H1 (cell line): ENCODE measurements at regions not wholly inside any gene's neighbourhood (a gene's known extent, or its start where the extent isn't known, plus 50 kb on each side); places are given as distances from the start of the nearest gene placed in this dataset.

Source experiments
- CTCF ChIA-PET: fragments of 300-600 bp; sonication (Branson Sonifier 250); formaldehyde crosslinking; loops from one replicate; lab custom pipeline; 2021; ENCODE audit not compliant: partially characterized antibody; lab: Charles Lee
- POLR2A ChIA-PET: fragments of 300-600 bp; sonication (Branson Sonifier 250); formaldehyde crosslinking; loops from one replicate; lab custom pipeline; 2021; ENCODE audit warnings: inconsistent platforms; ENCODE audit not compliant: partially characterized antibody; lab: Charles Lee
- DNase-seq, 2 experiments: peaks; one replicate each; pipeline versions ENCODE4 v3.0.0 to v3.0.0-alpha.2; 2010 to 2022; ENCODE audit warnings: low spot score in 2 of 2, low read depth in 1 of 2, mixed read lengths in 1 of 2
- FAIRE-seq: peaks from 2 replicates; lab custom pipeline; 2011; peaks lifted over from hg19 to GRCh38; lab: Jason Lieb, UNC
- H2AFZ ChIP-seq: 2 replicates; pipeline ENCODE4 v1.8.1; 2012; ENCODE audit warnings: low read length, inconsistent platforms
- H2AK5ac ChIP-seq: 2 replicates; pipeline ENCODE4 v1.6.1; 2013; ENCODE audit warnings: low read depth, low read length
- H2BK120ac ChIP-seq: replicated peaks from 2 replicates; pipeline ENCODE3; 2013; ENCODE audit warnings: low read depth, low read length, inconsistent platforms
- H2BK12ac ChIP-seq: 2 replicates; pipeline ENCODE4 v1.6.1; 2013; ENCODE audit warnings: low read depth, low read length
- H2BK15ac ChIP-seq: 2 replicates; pipeline ENCODE4 v1.6.1; 2013; ENCODE audit warnings: low read length
- H2BK20ac ChIP-seq: 2 replicates; pipeline ENCODE4 v1.6.1; 2013; ENCODE audit warnings: low read length
- H2BK5ac ChIP-seq: 2 replicates; pipeline ENCODE4 v1.6.1; 2013; ENCODE audit warnings: low read depth, low read length
- H3K14ac ChIP-seq: 2 replicates; pipeline ENCODE4 v1.6.1; 2013; ENCODE audit warnings: inconsistent platforms; ENCODE audit not compliant: insufficient read length
- H3K18ac ChIP-seq: 2 replicates; pipeline ENCODE4 v1.6.1; 2013; ENCODE audit warnings: low read length; ENCODE audit errors: extremely low read depth
- H3K23ac ChIP-seq: 2 replicates; pipeline ENCODE4 v1.6.1; 2013; ENCODE audit warnings: inconsistent platforms; ENCODE audit not compliant: insufficient read length
- H3K23me2 ChIP-seq: 2 replicates; pipeline ENCODE4 v1.6.1; 2013; ENCODE audit warnings: low read depth, low read length
- H3K27ac ChIP-seq: 2 replicates; pipeline ENCODE4 v1.6.1; 2011; ENCODE audit warnings: low read depth, low read length, inconsistent platforms
- H3K27me3 ChIP-seq, 4 experiments: replicated peaks in 1 of 4; 1 replicate in 1 of 4; 2 replicates in 3 of 4; pipeline versions ENCODE4 v1.6.1 to v1.8.1; 2011 to 2013; ENCODE audit warnings: low read length in 3 of 4, mild to moderate bottlenecking in 3 of 4, inconsistent platforms in 2 of 4, mixed read lengths in 2 of 4, moderate library complexity in 1 of 4; ENCODE audit not compliant: control insufficient read depth in 3 of 4, insufficient read depth in 3 of 4; ENCODE audit errors: extremely low read depth in 1 of 4
- H3K36me3 ChIP-seq, 4 experiments: 2 replicates each; pipeline versions ENCODE4 v1.6.1 to v1.8.1; 2011 to 2013; ENCODE audit warnings: mild to moderate bottlenecking in 4 of 4, low read length in 3 of 4, moderate library complexity in 2 of 4, control low read depth in 1 of 4, inconsistent platforms in 1 of 4; ENCODE audit not compliant: insufficient read depth in 4 of 4, control insufficient read depth in 2 of 4
- H3K4ac ChIP-seq: replicated peaks from 2 replicates; pipeline ENCODE3; 2013; ENCODE audit warnings: low read length, low read depth, mixed read lengths, inconsistent platforms; ENCODE audit not compliant: insufficient read length
- H3K4me1 ChIP-seq, 4 experiments: replicated peaks in 1 of 4; 1 replicate in 1 of 4; 2 replicates in 3 of 4; pipeline versions ENCODE4 v1.6.1 to v1.8.1; 2011 to 2013; ENCODE audit warnings: low read length in 3 of 4, inconsistent platforms in 2 of 4, mixed read lengths in 1 of 4; ENCODE audit not compliant: insufficient read depth in 4 of 4, control insufficient read depth in 3 of 4
- H3K4me2 ChIP-seq, 2 experiments: 2 replicates each; pipeline versions ENCODE4 v1.6.1 to v1.8.1; 2011 to 2013; ENCODE audit warnings: low read depth in 2 of 2, low read length in 2 of 2, control low read depth in 1 of 2, inconsistent platforms in 1 of 2, mild to moderate bottlenecking in 1 of 2; ENCODE audit not compliant: insufficient read depth in 1 of 2
- H3K4me3 ChIP-seq, 4 experiments: fragments of 200-600, 300-600 bp in 1 of 4; sonication (generic), shearing (Covaris generic), sonication (Bioruptor Twin) in 1 of 4; 2 replicates each; pipeline versions ENCODE4 v1.5.1 to v1.8.1; 2011 to 2016; ENCODE audit warnings: low read length in 4 of 4, low read depth in 3 of 4, control low read depth in 2 of 4, inconsistent platforms in 2 of 4, mild to moderate bottlenecking in 2 of 4, mixed read lengths in 1 of 4, moderate library complexity in 1 of 4; ENCODE audit not compliant: insufficient read depth in 2 of 4; ENCODE audit errors: extremely low read depth in 1 of 4
- H3K56ac ChIP-seq: replicated peaks from 2 replicates; pipeline ENCODE3; 2013; ENCODE audit warnings: low read depth, mild to moderate bottlenecking, mixed read lengths, low read length, inconsistent platforms; ENCODE audit not compliant: insufficient read length
- H3K79me1 ChIP-seq: 2 replicates; pipeline ENCODE4 v1.6.1; 2013; ENCODE audit warnings: low read depth, low read length, control low read depth
- H3K79me2 ChIP-seq, 2 experiments: 2 replicates each; pipeline versions ENCODE4 v1.6.1 to v1.8.1; 2012 to 2013; ENCODE audit warnings: low read length in 2 of 2, mild to moderate bottlenecking in 2 of 2, inconsistent platforms in 1 of 2; ENCODE audit not compliant: insufficient read depth in 2 of 2, control insufficient read depth in 1 of 2
- H3K9ac ChIP-seq, 4 experiments: replicated peaks in 1 of 4; 1 replicate in 1 of 4; 2 replicates in 3 of 4; pipeline versions ENCODE4 v1.6.1 to v1.8.1; 2011 to 2013; ENCODE audit warnings: low read depth in 3 of 4, low read length in 3 of 4, control low read depth in 2 of 4, mild to moderate bottlenecking in 2 of 4, moderate library complexity in 2 of 4, inconsistent platforms in 1 of 4; ENCODE audit errors: extremely low read depth in 1 of 4
- H3K9me3 ChIP-seq, 2 experiments: 2 replicates each; pipeline versions ENCODE4 v1.6.1 to v1.8.1; 2012 to 2013; ENCODE audit warnings: mild to moderate bottlenecking in 2 of 2, moderate library complexity in 2 of 2, control low read depth in 1 of 2, inconsistent platforms in 1 of 2, low read depth in 1 of 2, low read length in 1 of 2, mixed read lengths in 1 of 2; ENCODE audit not compliant: insufficient read depth in 2 of 2
- H4K20me1 ChIP-seq, 2 experiments: replicated peaks in 1 of 2; 2 replicates each; pipeline versions ENCODE3 to v1.8.1; 2011 to 2013; ENCODE audit warnings: inconsistent platforms in 2 of 2, low read length in 2 of 2, mild to moderate bottlenecking in 1 of 2; ENCODE audit not compliant: insufficient read depth in 2 of 2, control insufficient read depth in 1 of 2
- H4K5ac ChIP-seq: 2 replicates; pipeline ENCODE4 v1.6.1; 2013; ENCODE audit warnings: low read length, low read depth, mixed read lengths, inconsistent platforms; ENCODE audit not compliant: insufficient read length
- H4K8ac ChIP-seq: 2 replicates; pipeline ENCODE4 v1.8.0; 2013; ENCODE audit warnings: mild to moderate bottlenecking, moderate library complexity, low read length, inconsistent platforms; ENCODE audit not compliant: insufficient read depth; ENCODE audit errors: extremely low read depth
- H4K91ac ChIP-seq: replicated peaks from 2 replicates; pipeline ENCODE3; 2013; ENCODE audit warnings: low read length, mixed read lengths, inconsistent platforms; ENCODE audit not compliant: insufficient read length
- ASH2L ChIP-seq: fragments of 200-600, 300-600 bp; sonication (generic); IDR thresholded peaks from one replicate; pipeline ENCODE4 v1.7.1; 2017; ENCODE audit warnings: low read length
- ATF3 ChIP-seq: IDR thresholded peaks from 2 replicates; pipeline ENCODE4 v1.6.1; 2011; ENCODE audit warnings: low read depth, mild to moderate bottlenecking, low read length; ENCODE audit not compliant: insufficient read depth
- GABPA ChIP-seq: IDR thresholded peaks from 2 replicates; pipeline ENCODE4 v1.6.1; 2011; ENCODE audit warnings: mild to moderate bottlenecking, low read length, moderate library complexity, borderline replicate concordance; ENCODE audit not compliant: insufficient read depth
- JUN ChIP-seq: IDR thresholded peaks from 2 replicates; pipeline ENCODE4 v1.6.1; 2011; ENCODE audit warnings: low read depth, mild to moderate bottlenecking, improper control_type of control experiment, low read length
- RFX5 ChIP-seq: IDR thresholded peaks from 2 replicates; pipeline ENCODE4 v1.6.1; 2011; ENCODE audit warnings: low read depth, low read length, improper control_type of control experiment, borderline replicate concordance
- RXRA ChIP-seq: IDR thresholded peaks from 2 replicates; pipeline ENCODE4 v1.6.1; 2011; ENCODE audit warnings: low read depth, mild to moderate bottlenecking, low read length, moderate library complexity; ENCODE audit not compliant: insufficient read depth
- SAP30 ChIP-seq: fragments of 300-600 bp; sonication (generic); IDR thresholded peaks from 2 replicates; pipeline ENCODE4 v1.7.1; 2012; ENCODE audit warnings: low read length, moderate library complexity, mild to moderate bottlenecking, inconsistent platforms; ENCODE audit not compliant: insufficient read depth, insufficient replicate concordance
- SRF ChIP-seq: IDR thresholded peaks from 2 replicates; pipeline ENCODE4 v1.6.1; 2011; ENCODE audit warnings: mild to moderate bottlenecking, low read depth, low read length, moderate library complexity
- SUZ12 ChIP-seq: fragments of 200-600 bp; sonication (generic); IDR thresholded peaks from 2 replicates; pipeline ENCODE4 v1.6.1; 2012; ENCODE audit warnings: mild to moderate bottlenecking, inconsistent platforms, low read length, moderate library complexity, mixed read lengths
- ZNF274 ChIP-seq: IDR thresholded peaks from 2 replicates; pipeline ENCODE4 v1.7.0; 2012; ENCODE audit warnings: low read length, borderline replicate concordance; ENCODE audit errors: extremely low read depth
- WGBS, 2 experiments: shearing (Covaris generic) in 1 of 2; methylation state at CpG; one replicate each; pipeline versions ENCODE4 v1.1.6 to v1.1.7; 2013 to 2015; ENCODE audit warnings: low lambda C conversion rate in 2 of 2, mixed read lengths in 2 of 2, inconsistent platforms in 1 of 2, low coverage in 1 of 2, missing lambda C conversion rate in 1 of 2; ENCODE audit not compliant: insufficient replicate concordance in 2 of 2, insufficient coverage in 1 of 2, insufficient read length in 1 of 2; ENCODE audit errors: extremely low coverage in 1 of 2, missing lambda C conversion rate in 1 of 2; 5-methylcytosine and 5-hydroxymethylcytosine counted together

- Histone ChIP-seq H3K9me3 (no peaks in the 10 kb centered on the region), H2BK12ac (no peak overlapping the region), H2AK5ac (no peak overlapping the region), H2BK20ac (no peak overlapping the region), H3K27ac (no peak overlapping the region), H3K18ac (no peak overlapping the region), H3K14ac (no peak overlapping the region), H3K9ac (no peak overlapping the region), H3K4ac (no peak overlapping the region), H3K27me3 (no peaks in the 10 kb centered on the region), H3K4me1 (no peaks in the 10 kb centered on the region), H2BK120ac (no peak overlapping the region), H3K36me3 (no peaks in the 10 kb centered on the region), H4K91ac (no peak overlapping the region), H2AFZ (no peak overlapping the region), H2BK15ac (no peak overlapping the region), H3K4me3 (no peak overlapping the region), H2BK5ac (no peak overlapping the region), H3K79me1 (no peaks in the 10 kb centered on the region), H4K20me1 (no peaks in the 10 kb centered on the region), H3K23ac (no peak overlapping the region), H4K5ac (no peak overlapping the region), H3K79me2 (no peaks in the 10 kb centered on the region), H3K4me2 (no peak overlapping the region)
- ChIA-PET POLR2A (no interaction called here), CTCF (no interaction called here)
- WGBS, 2 experiments: 85% methylated on average over 5 of the region's 5 CpGs; no CpG with 5 or more reads in 1 of the 2 experiments
- DNase-seq: no peak
- TF ChIP-seq ASH2L (no peak), SRF (no peak), RXRA (no peak), GABPA (no peak), SUZ12 (no peak), ATF3 (no peak), RFX5 (no peak), SAP30 (no peak), JUN (no peak), ZNF274 (no peak)
- TF ChIP-seq, all 59 proteins: peak for 0
- H3K56ac ChIP-seq: no peak overlapping the region
- no peak overlapping the region for H4K8ac ChIP-seq
- FAIRE-seq: no peak
- no peaks in the 10 kb centered on the region for H3K23me2 ChIP-seq
These were observed 139.6 kb downstream of the YIPF5 start for GRCh38 chr5:144030904-144031303.
